GM12872 (cell line): ENCODE measurements at regions not wholly inside any gene's neighbourhood (a gene's known extent, or its start where the extent isn't known, plus 50 kb on each side); places are given as distances from the start of the nearest gene placed in this dataset.

ENCODE experiments used
- TF ChIP-seq, protein P1 (sequence below): IDR thresholded peaks from 3 replicates; pipeline ENCODE4 v1.5.1; 2011; ENCODE audit warnings: low read depth, mild to moderate bottlenecking, low read length, moderate library complexity; ENCODE audit not compliant: insufficient read depth

- TF ChIP-seq, protein P1, sequence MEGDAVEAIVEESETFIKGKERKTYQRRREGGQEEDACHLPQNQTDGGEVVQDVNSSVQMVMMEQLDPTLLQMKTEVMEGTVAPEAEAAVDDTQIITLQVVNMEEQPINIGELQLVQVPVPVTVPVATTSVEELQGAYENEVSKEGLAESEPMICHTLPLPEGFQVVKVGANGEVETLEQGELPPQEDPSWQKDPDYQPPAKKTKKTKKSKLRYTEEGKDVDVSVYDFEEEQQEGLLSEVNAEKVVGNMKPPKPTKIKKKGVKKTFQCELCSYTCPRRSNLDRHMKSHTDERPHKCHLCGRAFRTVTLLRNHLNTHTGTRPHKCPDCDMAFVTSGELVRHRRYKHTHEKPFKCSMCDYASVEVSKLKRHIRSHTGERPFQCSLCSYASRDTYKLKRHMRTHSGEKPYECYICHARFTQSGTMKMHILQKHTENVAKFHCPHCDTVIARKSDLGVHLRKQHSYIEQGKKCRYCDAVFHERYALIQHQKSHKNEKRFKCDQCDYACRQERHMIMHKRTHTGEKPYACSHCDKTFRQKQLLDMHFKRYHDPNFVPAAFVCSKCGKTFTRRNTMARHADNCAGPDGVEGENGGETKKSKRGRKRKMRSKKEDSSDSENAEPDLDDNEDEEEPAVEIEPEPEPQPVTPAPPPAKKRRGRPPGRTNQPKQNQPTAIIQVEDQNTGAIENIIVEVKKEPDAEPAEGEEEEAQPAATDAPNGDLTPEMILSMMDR = no peak
These were observed 172.1 kb downstream of the NUFIP1 start for GRCh38 chr13:44817131-44817671.

- TF ChIP-seq, protein P1 = no peak
These were observed 172.6 kb downstream of the NUFIP1 start for GRCh38 chr13:44816701-44817100.

- TF ChIP-seq, protein P1 = no peak
These were observed 173.6 kb downstream of the NUFIP1 start for GRCh38 chr13:44815623-44816022.

- TF ChIP-seq, protein P1 = no peak
These were observed 174.4 kb downstream of the NUFIP1 start for GRCh38 chr13:44814836-44815235.

DNA sequence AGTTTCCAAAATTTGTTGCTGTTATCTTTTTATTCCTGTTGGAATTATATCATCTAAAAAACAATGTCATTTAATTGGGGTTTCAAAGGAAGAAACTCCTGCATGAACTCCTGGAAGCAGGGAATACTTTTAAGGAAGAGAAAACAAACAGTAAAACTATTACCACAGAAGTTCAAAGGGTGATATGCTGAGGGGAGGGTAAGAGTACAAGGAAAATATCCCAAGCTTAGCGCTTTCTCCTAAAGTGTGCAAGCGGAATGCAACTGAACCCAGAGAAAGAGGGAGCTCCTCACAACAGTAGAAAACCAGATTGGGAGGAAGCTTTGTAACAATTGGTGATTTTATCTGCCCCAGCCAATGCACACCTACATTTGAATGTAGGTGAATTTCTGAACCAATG lies 175.1 kb downstream of the NUFIP1 start:
- TF ChIP-seq, protein P1 = no peak

GRCh38 chr13:44812818-44813217 lies 176.5 kb downstream of the NUFIP1 start:
- TF ChIP-seq, protein P1 = no peak

DNA sequence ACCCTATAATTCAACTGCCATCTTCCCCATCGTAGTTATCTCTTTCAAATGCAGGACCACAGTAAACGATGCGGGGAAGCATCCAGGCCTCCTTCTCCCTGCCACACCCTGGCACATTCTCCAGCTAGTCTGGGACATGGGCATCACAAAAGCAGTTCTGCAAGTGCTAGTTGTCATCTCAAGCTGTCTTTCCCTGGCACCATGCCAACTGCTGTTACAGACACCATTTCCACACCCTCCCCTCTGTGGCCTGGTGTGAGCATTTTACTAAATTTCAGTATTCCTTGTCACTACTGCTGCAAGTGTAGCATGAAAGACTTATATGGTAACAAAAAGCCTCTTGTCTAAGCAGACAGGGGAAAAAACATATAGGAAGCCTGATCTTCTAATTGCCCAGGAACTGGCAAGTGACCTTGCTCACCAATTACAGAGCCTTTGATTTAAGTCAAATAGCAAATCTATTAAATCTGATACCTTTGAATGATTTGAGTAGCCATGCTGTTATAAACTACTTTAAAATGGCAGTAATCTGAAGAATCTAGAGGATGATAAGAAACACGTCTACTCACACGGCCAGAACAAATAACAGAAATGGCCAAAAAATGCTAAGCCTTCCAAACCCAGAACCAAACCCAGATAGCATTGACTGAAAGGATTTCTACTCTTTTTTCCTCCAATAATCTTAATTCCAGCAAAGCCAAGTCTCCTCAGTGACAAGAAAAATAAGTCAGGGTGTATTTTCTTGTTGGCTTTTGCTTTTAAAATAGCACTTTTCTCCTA lies 179.0 kb downstream of the NUFIP1 start:
- TF ChIP-seq, protein P1 = no peak
